ENCODE measurements at regions not wholly inside any gene's neighbourhood (a gene's known extent, or its start where the extent isn't known, plus 50 kb on each side); places are given as distances from the start of the nearest gene placed in this dataset.

DNA sequence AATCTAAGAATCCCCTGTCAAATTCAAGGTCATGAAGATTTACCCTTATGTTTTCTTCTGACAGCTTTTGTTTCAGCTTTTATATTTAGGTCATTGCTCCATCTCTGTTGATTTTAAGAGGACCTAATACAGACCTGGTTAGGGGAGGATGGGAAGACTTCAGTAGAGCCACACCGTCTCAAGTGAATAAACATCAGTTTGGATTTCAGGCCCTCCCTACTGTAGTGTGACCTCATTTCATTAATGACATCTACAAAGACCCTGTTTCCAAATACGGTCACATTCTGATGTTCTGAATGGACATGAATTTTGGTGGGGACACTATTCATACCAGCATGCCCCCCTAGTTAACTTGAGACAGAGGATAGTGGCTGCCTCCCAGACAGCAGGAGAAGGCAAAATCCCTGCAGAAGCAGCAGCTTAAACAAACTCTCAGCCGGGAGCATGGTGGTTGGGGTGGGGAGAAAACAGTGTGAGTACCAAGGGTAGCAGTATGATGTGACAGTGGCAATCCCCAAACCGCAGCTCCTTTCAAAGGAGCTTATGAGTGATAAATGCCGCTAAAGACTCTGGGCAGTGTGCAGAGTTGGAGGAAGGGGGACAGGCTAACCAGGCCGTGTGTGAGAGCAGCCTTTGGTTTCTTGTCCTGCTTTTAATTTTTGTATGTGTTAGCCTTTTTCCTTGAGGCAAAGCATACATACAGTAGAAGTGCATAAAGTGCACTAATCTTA, 65.9 kb upstream of the TNP1 start:
- intact Hi-C loops (cut with micrococcal nuclease; ENCODE audit: unreplicated experiment) (no loop called here), in situ Hi-C loops (cut with HindIII; ENCODE audit: low pct_unique_long_range_greater_than_20kb, low sequenced_read_pairs) (no loop called here)
- ChIA-PET CTCF (no interaction called here), POLR2A (no interaction called here)
- no peaks in the 10 kb centered on the region for H3K4me1 ChIP-seq (ENCODE audit: control insufficient read depth, insufficient read depth, low read length)
- ATAC-seq (no peak), DNase-seq (ENCODE audit: low read depth, low spot score) (no peak)
- TF ChIP-seq SIN3A (IDR thresholded peaks at IDR 0.05; ENCODE audit: borderline replicate concordance, insufficient read depth, low read depth, low read length): no peak
- no peak for TF ChIP-seq POLR2AphosphoS5 (IDR thresholded peaks at IDR 0.05; ENCODE audit: low read depth, low read length)
- TF ChIP-seq, protein P1, sequence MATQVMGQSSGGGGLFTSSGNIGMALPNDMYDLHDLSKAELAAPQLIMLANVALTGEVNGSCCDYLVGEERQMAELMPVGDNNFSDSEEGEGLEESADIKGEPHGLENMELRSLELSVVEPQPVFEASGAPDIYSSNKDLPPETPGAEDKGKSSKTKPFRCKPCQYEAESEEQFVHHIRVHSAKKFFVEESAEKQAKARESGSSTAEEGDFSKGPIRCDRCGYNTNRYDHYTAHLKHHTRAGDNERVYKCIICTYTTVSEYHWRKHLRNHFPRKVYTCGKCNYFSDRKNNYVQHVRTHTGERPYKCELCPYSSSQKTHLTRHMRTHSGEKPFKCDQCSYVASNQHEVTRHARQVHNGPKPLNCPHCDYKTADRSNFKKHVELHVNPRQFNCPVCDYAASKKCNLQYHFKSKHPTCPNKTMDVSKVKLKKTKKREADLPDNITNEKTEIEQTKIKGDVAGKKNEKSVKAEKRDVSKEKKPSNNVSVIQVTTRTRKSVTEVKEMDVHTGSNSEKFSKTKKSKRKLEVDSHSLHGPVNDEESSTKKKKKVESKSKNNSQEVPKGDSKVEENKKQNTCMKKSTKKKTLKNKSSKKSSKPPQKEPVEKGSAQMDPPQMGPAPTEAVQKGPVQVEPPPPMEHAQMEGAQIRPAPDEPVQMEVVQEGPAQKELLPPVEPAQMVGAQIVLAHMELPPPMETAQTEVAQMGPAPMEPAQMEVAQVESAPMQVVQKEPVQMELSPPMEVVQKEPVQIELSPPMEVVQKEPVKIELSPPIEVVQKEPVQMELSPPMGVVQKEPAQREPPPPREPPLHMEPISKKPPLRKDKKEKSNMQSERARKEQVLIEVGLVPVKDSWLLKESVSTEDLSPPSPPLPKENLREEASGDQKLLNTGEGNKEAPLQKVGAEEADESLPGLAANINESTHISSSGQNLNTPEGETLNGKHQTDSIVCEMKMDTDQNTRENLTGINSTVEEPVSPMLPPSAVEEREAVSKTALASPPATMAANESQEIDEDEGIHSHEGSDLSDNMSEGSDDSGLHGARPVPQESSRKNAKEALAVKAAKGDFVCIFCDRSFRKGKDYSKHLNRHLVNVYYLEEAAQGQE (IDR thresholded peaks at IDR 0.05; ENCODE audit: insufficient read depth in 1 of 2, low read depth in 2 of 2, low read length in 1 of 2): no peak
- no peak overlapping the region for H3K4me3 ChIP-seq (ENCODE audit: low read depth in 2 of 2, low read length in 2 of 2)
- no peak overlapping the region for H3K27ac ChIP-seq (ENCODE audit: low read length)
- H3K27me3 ChIP-seq (ENCODE audit: control insufficient read depth, insufficient read depth, low read length): no peaks in the 10 kb centered on the region
- no peaks in the 10 kb centered on the region for H3K36me3 ChIP-seq (ENCODE audit: control insufficient read depth, insufficient read depth, low read length)
- no TSS peak for BruUV-seq (replicated peaks)
- H3K9me3 ChIP-seq (ENCODE audit: control insufficient read depth, insufficient read depth, low read depth, low read length): no peaks in the 10 kb centered on the region

DNA sequence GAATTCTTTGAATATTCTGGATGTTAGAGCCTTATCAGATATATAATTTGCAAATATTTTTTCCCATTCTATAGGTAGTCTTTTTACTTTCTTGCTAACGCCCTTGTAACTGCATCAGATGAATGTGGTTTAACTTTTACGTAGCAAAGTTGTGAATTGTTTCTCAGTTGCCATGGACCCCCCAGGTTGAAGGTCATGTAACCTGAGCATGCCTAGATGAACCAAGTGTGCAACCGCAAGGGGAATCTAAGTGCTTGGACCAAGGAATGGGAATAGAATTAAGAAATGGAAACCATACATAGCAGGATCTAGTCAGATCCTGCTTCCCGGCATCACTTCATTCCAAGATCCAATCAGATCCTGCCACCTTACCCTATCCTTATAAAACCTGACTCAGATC, 65.1 kb upstream of the TNP1 start:
- CTCF ChIA-PET: no interaction called here
- no TSS peak for BruUV-seq (replicated peaks)
- in situ Hi-C loops (cut with HindIII; ENCODE audit: low pct_unique_long_range_greater_than_20kb, low sequenced_read_pairs) (no loop called here), intact Hi-C loops (cut with micrococcal nuclease; ENCODE audit: unreplicated experiment) (no loop called here)
- no peak overlapping the region for H3K27ac ChIP-seq (ENCODE audit: low read length)
- TF ChIP-seq POLR2AphosphoS5 (IDR thresholded peaks at IDR 0.05; ENCODE audit: low read depth, low read length): no peak
- TF ChIP-seq, protein P2, sequence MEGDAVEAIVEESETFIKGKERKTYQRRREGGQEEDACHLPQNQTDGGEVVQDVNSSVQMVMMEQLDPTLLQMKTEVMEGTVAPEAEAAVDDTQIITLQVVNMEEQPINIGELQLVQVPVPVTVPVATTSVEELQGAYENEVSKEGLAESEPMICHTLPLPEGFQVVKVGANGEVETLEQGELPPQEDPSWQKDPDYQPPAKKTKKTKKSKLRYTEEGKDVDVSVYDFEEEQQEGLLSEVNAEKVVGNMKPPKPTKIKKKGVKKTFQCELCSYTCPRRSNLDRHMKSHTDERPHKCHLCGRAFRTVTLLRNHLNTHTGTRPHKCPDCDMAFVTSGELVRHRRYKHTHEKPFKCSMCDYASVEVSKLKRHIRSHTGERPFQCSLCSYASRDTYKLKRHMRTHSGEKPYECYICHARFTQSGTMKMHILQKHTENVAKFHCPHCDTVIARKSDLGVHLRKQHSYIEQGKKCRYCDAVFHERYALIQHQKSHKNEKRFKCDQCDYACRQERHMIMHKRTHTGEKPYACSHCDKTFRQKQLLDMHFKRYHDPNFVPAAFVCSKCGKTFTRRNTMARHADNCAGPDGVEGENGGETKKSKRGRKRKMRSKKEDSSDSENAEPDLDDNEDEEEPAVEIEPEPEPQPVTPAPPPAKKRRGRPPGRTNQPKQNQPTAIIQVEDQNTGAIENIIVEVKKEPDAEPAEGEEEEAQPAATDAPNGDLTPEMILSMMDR (IDR thresholded peaks at IDR 0.05): no peak
- H3K36me3 ChIP-seq (ENCODE audit: control insufficient read depth, insufficient read depth, low read length): no peaks in the 10 kb centered on the region
- DNase-seq (ENCODE audit: low read depth, low spot score): no peak
- H3K4me1 ChIP-seq (ENCODE audit: control insufficient read depth, insufficient read depth, low read length): no peaks in the 10 kb centered on the region
- H3K9me3 ChIP-seq (ENCODE audit: control insufficient read depth, insufficient read depth, low read depth, low read length): no peaks in the 10 kb centered on the region
- no peak overlapping the region for H3K4me3 ChIP-seq (ENCODE audit: low read depth in 2 of 2, low read length in 2 of 2)
- POLR2A ChIA-PET: no interaction called here
- no peaks in the 10 kb centered on the region for H3K27me3 ChIP-seq (ENCODE audit: control insufficient read depth, insufficient read depth, low read length)
- no peak for ATAC-seq

DNA sequence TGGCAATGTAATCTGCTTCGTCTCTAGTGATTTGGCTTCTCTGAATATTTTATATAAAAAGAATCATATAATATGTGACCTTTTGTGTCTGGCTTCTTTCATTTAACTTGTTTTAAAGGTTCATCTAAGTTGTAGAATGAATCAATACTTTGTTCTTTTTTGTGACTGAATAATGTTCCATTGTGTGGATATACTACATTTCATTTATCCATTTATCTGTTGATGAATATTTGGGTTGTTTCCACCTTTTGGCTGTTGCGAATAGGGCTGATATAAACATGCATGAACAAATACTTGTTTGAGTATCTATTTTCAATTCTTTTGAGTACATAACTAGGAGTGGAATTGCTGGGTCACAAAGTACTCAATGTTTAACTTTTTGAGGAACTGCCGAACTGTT, 63.8 kb upstream of the TNP1 start:
- TF ChIP-seq, protein P2 (IDR thresholded peaks at IDR 0.05): no peak
- TF ChIP-seq, protein P1 (IDR thresholded peaks at IDR 0.05; ENCODE audit: insufficient read depth in 1 of 2, low read depth in 2 of 2, low read length in 1 of 2): no peak
- TF ChIP-seq SIN3A (IDR thresholded peaks at IDR 0.05; ENCODE audit: borderline replicate concordance, insufficient read depth, low read depth, low read length) (no peak), POLR2AphosphoS5 (IDR thresholded peaks at IDR 0.05; ENCODE audit: low read depth, low read length) (no peak), TCF7L2 (IDR thresholded peaks at IDR 0.05; ENCODE audit: low read depth, low read length) (no peak)
- ATAC-seq (no peak), DNase-seq (ENCODE audit: low read depth, low spot score) (no peak)
- Histone ChIP-seq H3K4me3 (ENCODE audit: low read depth in 2 of 2, low read length in 2 of 2) (no peak overlapping the region), H3K36me3 (ENCODE audit: control insufficient read depth, insufficient read depth, low read length) (no peaks in the 10 kb centered on the region), H3K4me1 (ENCODE audit: control insufficient read depth, insufficient read depth, low read length) (no peaks in the 10 kb centered on the region), H3K9me3 (ENCODE audit: control insufficient read depth, insufficient read depth, low read depth, low read length) (no peaks in the 10 kb centered on the region), H3K27me3 (ENCODE audit: control insufficient read depth, insufficient read depth, low read length) (no peaks in the 10 kb centered on the region), H3K27ac (ENCODE audit: low read length) (no peak overlapping the region)
- ChIA-PET CTCF (interaction anchor here (0.6 kb wide), 1 partner anchor 590 kb away, joined by 5 read pairs; no protein-coding TSS in a partner anchor), POLR2A (no interaction called here)
- in situ Hi-C loops (cut with HindIII; ENCODE audit: low pct_unique_long_range_greater_than_20kb, low sequenced_read_pairs): no loop called here
- intact Hi-C loops (cut with micrococcal nuclease; ENCODE audit: unreplicated experiment): no loop called here
- no TSS peak for BruUV-seq (replicated peaks)

Data from Panc1 (cell line).